Activated CD4-positive, CD25-positive, alpha-beta regulatory T cell treated with anti-CD3 and anti-CD28 coated beads, Interleukin-2, amount 50 U/mL, for 24 hours (primary cell): ENCODE measurements at regions not wholly inside any gene's neighbourhood (a gene's known extent, or its start where the extent isn't known, plus 50 kb on each side); places are given as distances from the start of the nearest gene placed in this dataset.
"Not testable (repeated sequence)": the region's sequence is repeated elsewhere in the genome, so short reads cannot be mapped to it uniquely, and the experiment has no call there.

Source experiments
- ATAC-seq, 2 donors: fragments of 150-1000 bp; cut with Tn5 transposase; one replicate each; pipeline ENCODE4 v1.10.0; 2021; ENCODE audit warnings: mild to moderate bottlenecking in 1 of 2, moderate library complexity in 1 of 2

DNA sequence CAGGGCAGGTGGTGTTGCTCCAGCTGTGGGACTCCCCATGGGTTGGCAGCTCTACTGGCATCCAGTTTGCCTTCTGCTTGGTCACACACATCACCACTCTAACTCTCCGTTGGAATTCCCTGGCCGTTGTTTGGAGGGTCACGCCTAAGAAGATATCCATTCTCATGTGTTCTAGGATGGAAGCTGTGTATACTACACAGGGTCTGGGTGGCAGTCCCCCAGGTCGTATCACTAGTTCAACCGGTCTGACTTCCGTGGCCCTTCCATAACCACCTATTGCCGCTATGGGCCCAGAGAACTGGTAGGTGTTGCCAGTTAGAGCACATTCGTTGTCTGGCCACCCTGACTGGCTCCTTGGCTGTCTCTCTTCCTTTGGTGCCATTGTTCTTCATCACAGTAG lies 456.3 kb downstream of the TMEM121 start:
- no peak for ATAC-seq

- no peak for ATAC-seq
Measured at GRCh38 chr14:105986894-105987284, 460.5 kb downstream of the TMEM121 start.

- no peak for ATAC-seq
Measured at GRCh38 chr14:105987563-105987962, 461.2 kb downstream of the TMEM121 start.

DNA sequence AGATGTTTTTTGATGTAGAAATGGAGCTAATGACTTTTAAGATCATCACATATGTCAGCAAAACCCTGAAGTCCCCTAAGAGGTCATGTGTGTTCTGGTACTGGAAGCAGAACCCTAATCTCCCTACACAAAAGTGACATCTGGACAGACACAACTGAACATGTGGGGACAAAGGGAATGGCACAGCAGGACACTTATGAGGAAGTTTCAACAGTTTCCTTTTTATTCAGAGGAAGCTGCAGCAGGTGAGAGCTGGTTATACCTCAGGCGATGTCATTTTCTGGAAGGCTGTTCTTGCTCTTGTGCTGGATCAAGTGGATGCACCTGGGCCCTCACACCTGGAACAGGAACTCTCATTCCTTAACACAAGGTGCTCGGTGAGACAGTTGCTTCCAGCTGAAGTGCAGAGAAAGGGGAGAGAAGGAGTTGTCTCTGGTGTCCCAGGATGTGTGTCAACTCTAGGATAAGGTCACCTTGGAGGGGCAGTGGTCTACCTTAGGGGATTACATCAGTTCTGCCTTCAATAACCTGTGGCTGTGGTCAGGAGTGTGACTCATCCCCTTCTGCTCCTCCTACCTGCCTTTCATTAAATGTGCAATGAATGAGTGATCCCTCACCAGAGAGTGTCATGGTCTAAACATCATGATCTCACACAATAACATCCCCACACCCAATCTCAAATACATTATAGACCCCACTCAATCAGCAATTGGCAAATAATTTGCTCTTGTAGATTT lies 463.4 kb downstream of the TMEM121 start:
- ATAC-seq = peak; percentile 85 to 94

GRCh38 chr14:105991677-105992076 lies 465.3 kb downstream of the TMEM121 start:
- not testable (repeated sequence) for ATAC-seq

- no peak for ATAC-seq
Measured at GRCh38 chr14:105993814-105994213, 467.4 kb downstream of the TMEM121 start.

- ATAC-seq = not testable (repeated sequence)
Measured at GRCh38 chr14:105995011-105995710, 468.8 kb downstream of the TMEM121 start.

GRCh38 chr14:105998597-105998996 lies 472.2 kb downstream of the TMEM121 start:
- not testable (repeated sequence) for ATAC-seq

DNA sequence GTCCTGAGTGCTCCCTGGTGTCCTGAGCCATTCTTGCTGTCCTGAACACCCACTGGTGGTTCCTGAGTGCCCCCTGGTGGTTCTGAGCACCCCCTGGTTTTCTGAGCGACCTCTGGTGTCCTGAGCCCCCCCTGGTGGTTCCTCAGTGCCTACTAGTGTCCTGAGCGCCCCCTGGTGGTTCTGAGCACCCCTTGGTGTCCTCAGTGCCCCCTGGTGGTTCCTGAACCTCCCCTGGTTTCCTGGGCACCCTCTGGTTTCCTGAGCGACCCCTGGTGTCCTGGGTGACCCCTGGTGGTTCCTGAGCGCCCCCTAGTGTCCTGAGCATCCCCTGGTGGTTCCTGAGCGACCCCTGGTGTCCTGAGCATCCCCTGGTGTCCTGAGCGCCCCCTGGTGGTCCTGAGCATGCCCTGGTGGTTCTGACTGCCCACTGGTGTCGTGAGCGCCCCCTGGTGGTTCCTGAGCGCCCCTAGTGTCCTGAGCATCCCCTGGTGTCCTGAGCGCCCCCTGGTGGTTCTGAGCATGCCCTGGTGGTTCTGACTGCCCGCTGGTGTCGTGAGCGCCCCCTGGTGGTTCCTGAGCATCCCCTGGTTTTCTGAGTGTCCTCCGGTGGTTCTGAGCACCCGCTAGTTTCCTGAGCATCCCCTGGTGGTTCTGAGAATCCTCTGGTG lies 473.1 kb downstream of the TMEM121 start:
- peak; percentile 74 to 82 for ATAC-seq

GRCh38 chr14:106000029-106000511 lies 473.7 kb downstream of the TMEM121 start:
- peak in 1 of 2 donors; percentile 23 for ATAC-seq

GRCh38 chr14:106001277-106001676 lies 474.9 kb downstream of the TMEM121 start:
- ATAC-seq = peak; percentile 11 to 22

DNA sequence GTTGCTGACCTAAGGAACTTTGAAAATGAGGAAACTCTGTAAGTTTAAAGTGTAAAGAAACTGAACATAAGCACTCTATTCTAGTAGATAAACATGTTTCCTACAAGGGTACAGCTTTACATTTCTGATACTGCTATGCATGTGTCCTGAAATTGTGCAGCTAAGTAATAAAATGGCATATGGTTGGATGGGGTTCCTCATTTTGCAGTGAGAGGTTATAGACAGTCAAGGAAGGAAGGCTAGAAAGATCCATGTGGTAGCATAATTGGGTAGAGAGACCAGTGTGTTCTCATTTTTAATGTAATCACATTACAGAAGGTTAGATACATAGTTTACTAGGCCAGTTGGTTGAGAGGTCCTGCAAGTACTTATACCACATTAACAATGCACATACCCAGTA lies 477.0 kb downstream of the TMEM121 start:
- no peak for ATAC-seq

- ATAC-seq = peak; percentile 92
Measured at GRCh38 chr14:106004937-106005795, 478.8 kb downstream of the TMEM121 start.

GRCh38 chr14:106006043-106006442 lies 479.7 kb downstream of the TMEM121 start:
- ATAC-seq = peak; percentile 17 to 49

DNA sequence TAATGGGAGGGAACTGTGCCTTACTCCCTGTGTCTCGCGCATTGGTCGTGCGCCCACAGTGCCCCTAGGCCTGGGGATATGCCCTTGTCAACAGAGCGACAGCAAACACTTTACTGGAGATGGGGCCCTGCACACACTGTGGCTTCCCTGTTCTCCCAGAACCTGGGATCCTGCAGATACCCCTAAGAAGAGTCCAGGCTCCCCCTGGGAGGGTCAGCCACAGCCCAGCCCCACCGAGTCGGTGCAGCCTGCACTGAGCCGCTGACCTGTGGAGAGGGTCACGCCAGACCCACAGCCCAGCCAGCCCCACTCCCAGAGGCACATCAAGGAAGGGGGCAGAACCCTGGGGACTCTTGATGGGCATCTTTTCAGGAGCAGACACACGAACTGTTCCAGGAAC lies 480.3 kb downstream of the TMEM121 start:
- ATAC-seq = not testable (repeated sequence)

GRCh38 chr14:106010783-106011182 lies 484.4 kb downstream of the TMEM121 start:
- ATAC-seq = no peak

- ATAC-seq = not testable (repeated sequence)
Measured at GRCh38 chr14:106011631-106012360, 485.4 kb downstream of the TMEM121 start.

DNA sequence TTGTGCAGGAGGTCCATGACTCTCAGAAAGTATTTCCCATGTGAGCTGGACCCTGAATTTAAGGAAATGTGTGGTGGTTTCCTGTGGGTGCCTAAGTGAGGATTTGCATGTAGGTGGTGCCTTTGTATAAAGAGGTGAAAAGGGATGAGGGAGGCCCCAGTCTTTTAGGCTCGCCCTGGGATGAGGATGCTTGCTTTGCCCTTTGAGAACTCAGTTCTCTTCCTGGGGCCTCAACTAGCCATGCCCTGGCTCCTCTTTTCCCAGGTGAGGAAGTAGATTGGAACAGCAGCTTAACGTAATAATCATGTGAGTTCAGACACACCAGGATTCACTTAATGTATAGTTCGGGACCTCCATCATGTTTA lies 486.0 kb downstream of the TMEM121 start:
- ATAC-seq = not testable (repeated sequence)

- peak; percentile 84 to 86 for ATAC-seq
Measured at GRCh38 chr14:106013879-106014376, 487.5 kb downstream of the TMEM121 start.

DNA sequence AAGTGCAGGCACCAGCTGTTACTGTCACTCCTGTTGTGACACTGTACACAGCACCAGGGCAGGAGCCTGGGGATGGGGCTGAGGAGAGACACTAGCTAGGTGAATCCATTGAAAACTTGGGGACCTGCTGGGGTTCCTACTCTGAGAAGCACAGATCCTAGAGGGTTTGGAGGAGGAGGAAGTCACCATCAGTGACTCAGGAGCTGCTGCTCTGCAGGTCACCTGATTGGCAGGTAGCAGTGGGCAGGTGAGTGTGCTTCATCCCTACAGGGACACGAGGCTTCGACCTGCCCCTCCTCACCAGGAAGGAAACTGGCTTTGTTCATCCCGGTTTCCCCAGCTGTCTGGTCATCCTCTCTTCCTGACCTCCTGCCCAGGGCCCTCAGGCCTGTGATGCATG lies 491.6 kb downstream of the TMEM121 start:
- ATAC-seq = not testable (repeated sequence)

DNA sequence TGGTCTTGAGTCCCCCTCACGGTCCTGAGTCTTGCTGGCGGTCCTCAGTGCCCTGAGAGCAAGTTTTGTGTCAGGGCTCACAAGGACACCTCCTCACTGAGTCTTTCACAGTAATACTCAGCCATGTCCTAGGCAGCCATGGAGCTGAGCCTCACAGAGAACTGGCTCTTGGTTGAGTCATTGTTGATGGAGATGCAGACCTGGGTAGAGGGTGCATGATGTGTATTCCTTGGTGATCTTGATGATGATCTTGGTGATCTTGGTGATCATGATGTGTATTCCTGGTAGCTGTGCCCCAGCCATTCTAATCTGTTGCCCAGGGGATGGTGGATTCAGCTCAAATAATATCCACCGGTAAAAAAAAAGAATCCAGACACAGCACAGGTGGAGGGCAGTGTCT lies 495.4 kb downstream of the TMEM121 start:
- ATAC-seq = no peak

DNA sequence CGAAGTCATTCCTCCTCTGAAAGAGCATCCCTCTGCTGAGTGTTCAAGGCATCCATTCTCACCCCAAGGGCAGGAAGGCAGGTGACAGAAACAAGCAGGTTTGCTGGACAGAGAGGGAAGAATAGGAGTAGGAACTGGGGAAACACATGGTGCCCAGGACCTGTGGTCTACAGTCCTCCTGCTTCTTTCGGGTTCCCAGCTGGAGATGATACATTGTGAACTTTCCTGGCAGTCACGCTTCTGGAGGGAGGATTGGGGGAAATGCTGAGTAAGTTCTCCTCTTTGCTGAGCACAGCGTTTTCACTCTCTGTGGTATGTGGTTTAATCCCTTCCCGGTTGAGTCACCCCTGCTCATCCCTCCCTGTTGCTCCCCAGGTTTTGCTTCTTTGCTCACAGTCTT lies 496.3 kb downstream of the TMEM121 start:
- not testable (repeated sequence) for ATAC-seq
